CD1c-positive myeloid dendritic cell (primary cell): ENCODE measurements at regions not wholly inside any gene's neighbourhood (a gene's known extent, or its start where the extent isn't known, plus 50 kb on each side); places are given as distances from the start of the nearest gene placed in this dataset.
"Not testable (repeated sequence)": the region's sequence is repeated elsewhere in the genome, so short reads cannot be mapped to it uniquely, and the experiment has no call there.

Source experiments
- DNase-seq: peaks from one replicate; pipeline ENCODE4 v3.0.0-alpha.2; 2016; ENCODE audit errors: extremely low spot score

- no peak for DNase-seq
Observed at GRCh38 chr1:60916906-60917305, 165.5 kb upstream of the NFIA start.

- DNase-seq: no peak
Observed at GRCh38 chr1:60916199-60916598, 166.2 kb upstream of the NFIA start.

- no peak for DNase-seq
Observed at GRCh38 chr1:60915441-60915840, 166.9 kb upstream of the NFIA start.

- DNase-seq: no peak
Observed at GRCh38 chr1:60914982-60915381, 167.4 kb upstream of the NFIA start.

GRCh38 chr1:60913708-60914107 is 168.7 kb upstream of the NFIA start:
- not testable (repeated sequence) for DNase-seq

- DNase-seq: no peak
Observed at GRCh38 chr1:60913039-60913438, 169.3 kb upstream of the NFIA start.

GRCh38 chr1:60911966-60912697 is 170.2 kb upstream of the NFIA start:
- no peak for DNase-seq

GRCh38 chr1:60908159-60908558 is 174.2 kb upstream of the NFIA start:
- DNase-seq: no peak

- no peak for DNase-seq
Observed at GRCh38 chr1:60906526-60906925, 175.8 kb upstream of the NFIA start.

GRCh38 chr1:60906039-60906438 is 176.3 kb upstream of the NFIA start:
- no peak for DNase-seq

- DNase-seq: no peak
Observed at GRCh38 chr1:60904099-60904851, 178.1 kb upstream of the NFIA start.

GRCh38 chr1:60903591-60903990 is 178.8 kb upstream of the NFIA start:
- no peak for DNase-seq

- DNase-seq: no peak
Observed at GRCh38 chr1:60899464-60899863, 182.9 kb upstream of the NFIA start.

- no peak for DNase-seq
Observed at GRCh38 chr1:60898987-60899386, 183.4 kb upstream of the NFIA start.

- no peak for DNase-seq
Observed at GRCh38 chr1:60898413-60898812, 183.9 kb upstream of the NFIA start.

GRCh38 chr1:60896701-60897363 is 185.5 kb upstream of the NFIA start:
- no peak for DNase-seq

- no peak for DNase-seq
Observed at GRCh38 chr1:60895701-60896100, 186.7 kb upstream of the NFIA start.

- no peak for DNase-seq
Observed at GRCh38 chr1:60895252-60895651, 187.1 kb upstream of the NFIA start.

- DNase-seq: no peak
Observed at GRCh38 chr1:60894741-60895140, 187.6 kb upstream of the NFIA start.

GRCh38 chr1:60894130-60894529 is 188.2 kb upstream of the NFIA start:
- no peak for DNase-seq

GRCh38 chr1:60893136-60893930 is 189.0 kb upstream of the NFIA start:
- no peak for DNase-seq

GRCh38 chr1:60891765-60892164 is 190.6 kb upstream of the NFIA start:
- no peak for DNase-seq
